22Rv1 (cell line): ENCODE measurements at regions not wholly inside any gene's neighbourhood (a gene's known extent, or its start where the extent isn't known, plus 50 kb on each side); places are given as distances from the start of the nearest gene placed in this dataset.

ENCODE experiments used
- CTCF ChIP-seq: fragments of 450-650 bp; IDR thresholded peaks from 2 replicates; pipeline ENCODE4 v1.5.1; 2017; ENCODE audit warnings: mild to moderate bottlenecking
- ZFX ChIP-seq: fragments of 450-650 bp; IDR thresholded peaks from 2 replicates; pipeline ENCODE4 v1.6.1; 2017; ENCODE audit warnings: antibody characterized with exemption, borderline replicate concordance

- TF ChIP-seq CTCF (no peak), ZFX (no peak)
Observed at GRCh38 chr15:98196371-98196770, 235.9 kb downstream of the ARRDC4 start.
